H9 (cell line): ENCODE measurements at regions not wholly inside any gene's neighbourhood (a gene's known extent, or its start where the extent isn't known, plus 50 kb on each side); places are given as distances from the start of the nearest gene placed in this dataset.

ENCODE experiments used
- DNase-seq: peaks from one replicate; pipeline ENCODE4 v3.0.0-alpha.2; 2017
- H2AFZ ChIP-seq: one replicate; pipeline ENCODE4 v1.6.1; 2013; ENCODE audit warnings: mild to moderate bottlenecking, low read length, control low read depth, moderate library complexity
- H2AK5ac ChIP-seq: 2 replicates; pipeline ENCODE4 v1.6.1; 2013; ENCODE audit warnings: low read length, control low read depth, mixed read lengths; ENCODE audit not compliant: insufficient read length
- H2BK120ac ChIP-seq: one replicate; pipeline ENCODE4 v1.6.1; 2013; ENCODE audit warnings: low read depth, mild to moderate bottlenecking, low read length, control low read depth, inconsistent platforms; ENCODE audit not compliant: poor library complexity, severe bottlenecking
- H2BK12ac ChIP-seq: 2 replicates; pipeline ENCODE4 v1.6.1; 2013; ENCODE audit warnings: low read length, control low read depth, mixed read lengths, low read depth; ENCODE audit not compliant: insufficient read length
- H2BK15ac ChIP-seq: 2 replicates; pipeline ENCODE4 v1.6.1; 2013; ENCODE audit warnings: low read depth, low read length, control low read depth
- H2BK20ac ChIP-seq: one replicate; pipeline ENCODE4 v1.6.1; 2013; ENCODE audit warnings: low read depth, mild to moderate bottlenecking, low read length, control low read depth, inconsistent platforms; ENCODE audit not compliant: poor library complexity, severe bottlenecking
- H2BK5ac ChIP-seq: 2 replicates; pipeline ENCODE4 v1.6.1; 2013; ENCODE audit warnings: low read length, control low read depth, mixed read lengths; ENCODE audit not compliant: insufficient read length
- H3K14ac ChIP-seq: 2 replicates; pipeline ENCODE4 v1.6.1; 2013; ENCODE audit warnings: low read length, control low read depth; ENCODE audit not compliant: insufficient read depth
- H3K18ac ChIP-seq: 2 replicates; pipeline ENCODE4 v1.6.1; 2013; ENCODE audit warnings: low read depth, mild to moderate bottlenecking, mixed read lengths, low read length, control low read depth; ENCODE audit not compliant: insufficient read length
- H3K23ac ChIP-seq: 2 replicates; pipeline ENCODE4 v1.6.1; 2013; ENCODE audit warnings: low read length, control low read depth, mixed read lengths, low read depth; ENCODE audit not compliant: insufficient read length
- H3K23me2 ChIP-seq: 2 replicates; pipeline ENCODE4 v1.6.1; 2013; ENCODE audit warnings: low read depth, mild to moderate bottlenecking, mixed read lengths, low read length, control low read depth; ENCODE audit not compliant: insufficient read length, poor library complexity, severe bottlenecking
- H3K27ac ChIP-seq: 2 replicates; pipeline ENCODE4 v1.5.1; 2013; ENCODE audit warnings: low read length, control low read depth, mixed read lengths, low read depth; ENCODE audit not compliant: insufficient read length
- H3K27me3 ChIP-seq: 2 replicates; pipeline ENCODE4 v1.6.1; 2013; ENCODE audit warnings: low read length, control low read depth, inconsistent platforms; ENCODE audit not compliant: insufficient read depth
- H3K4ac ChIP-seq: 2 replicates; pipeline ENCODE4 v1.6.1; 2013; ENCODE audit warnings: low read depth, mild to moderate bottlenecking, control low read depth, inconsistent platforms, low read length, moderate library complexity
- H3K4me1 ChIP-seq: 2 replicates; pipeline ENCODE4 v1.6.1; 2013; ENCODE audit warnings: low read length, control low read depth, inconsistent platforms; ENCODE audit not compliant: insufficient read depth
- H3K4me2 ChIP-seq: 2 replicates; pipeline ENCODE4 v1.6.1; 2013; ENCODE audit warnings: low read length, control low read depth, mixed read lengths; ENCODE audit not compliant: insufficient read length, insufficient read depth
- H3K56ac ChIP-seq: 2 replicates; pipeline ENCODE4 v1.6.1; 2013; ENCODE audit warnings: low read depth, mild to moderate bottlenecking, mixed read lengths, low read length, control low read depth; ENCODE audit not compliant: insufficient read length
- H3K79me1 ChIP-seq: 2 replicates; pipeline ENCODE4 v1.6.1; 2013; ENCODE audit warnings: low read depth, mild to moderate bottlenecking, moderate library complexity, low read length, control low read depth, inconsistent platforms; ENCODE audit not compliant: insufficient read depth, poor library complexity, severe bottlenecking
- H3K79me2 ChIP-seq: 2 replicates; pipeline ENCODE4 v1.6.1; 2013; ENCODE audit warnings: low read length, control low read depth, inconsistent platforms; ENCODE audit not compliant: insufficient read depth
- H3K9ac ChIP-seq: 2 replicates; pipeline ENCODE4 v1.6.1; 2013; ENCODE audit warnings: low read length, control low read depth, mixed read lengths; ENCODE audit not compliant: insufficient read length; ENCODE audit errors: extremely low read depth
- H3K9me3 ChIP-seq: one replicate; pipeline ENCODE4 v1.6.1; 2013; ENCODE audit warnings: low read depth, low read length, inconsistent platforms; ENCODE audit not compliant: control insufficient read depth
- H3T11ph ChIP-seq: one replicate; pipeline ENCODE4 v1.6.1; 2013; ENCODE audit warnings: mild to moderate bottlenecking, low read length, control low read depth, inconsistent platforms
- H4K20me1 ChIP-seq: one replicate; pipeline ENCODE4 v1.6.1; 2013; ENCODE audit not compliant: control insufficient read depth, insufficient read length, insufficient read depth
- H4K5ac ChIP-seq: 2 replicates; pipeline ENCODE4 v1.6.1; 2013; ENCODE audit warnings: low read depth, mild to moderate bottlenecking, mixed read lengths, low read length, control low read depth; ENCODE audit not compliant: insufficient read length
- H4K8ac ChIP-seq: replicated peaks from 2 replicates; pipeline ENCODE4 v1.6.1; 2013; ENCODE audit warnings: low read length, control low read depth, mixed read lengths, low read depth; ENCODE audit not compliant: insufficient read length
- H4K91ac ChIP-seq: 2 replicates; pipeline ENCODE4 v1.6.1; 2013; ENCODE audit warnings: low read depth, mild to moderate bottlenecking, moderate library complexity, mixed read lengths, low read length, control low read depth; ENCODE audit not compliant: insufficient read length
- H3K27ac Mint-ChIP-seq, 3 experiments: 2 replicates in 2 of 3; 3 replicates in 1 of 3; pipeline ENCODE4 v1.8.0; 2020 to 2021; ENCODE audit warnings: mixed read lengths in 3 of 3, mild to moderate bottlenecking in 1 of 3, moderate library complexity in 1 of 3
- H3K27me3 Mint-ChIP-seq: 2 replicates; pipeline ENCODE4 v1.8.0; 2021; ENCODE audit warnings: low read depth, mild to moderate bottlenecking, moderate library complexity, mixed read lengths
- H3K36me3 Mint-ChIP-seq, 3 experiments: 2 replicates in 2 of 3; 3 replicates in 1 of 3; pipeline ENCODE4 v1.8.0; 2020 to 2021; ENCODE audit warnings: low read depth in 3 of 3, mixed read lengths in 3 of 3; ENCODE audit not compliant: insufficient read depth in 1 of 3
- H3K4me1 Mint-ChIP-seq, 2 experiments: 2 replicates each; pipeline ENCODE4 v1.8.0; 2020; ENCODE audit warnings: mixed read lengths in 2 of 2
- H3K4me3 Mint-ChIP-seq, 2 experiments: 2 replicates in 1 of 2; 3 replicates in 1 of 2; pipeline ENCODE4 v1.8.0; 2020 to 2021; ENCODE audit warnings: mild to moderate bottlenecking in 2 of 2, mixed read lengths in 2 of 2, moderate library complexity in 1 of 2
- H3K9me3 Mint-ChIP-seq, 2 experiments: 2 replicates in 1 of 2; 3 replicates in 1 of 2; pipeline ENCODE4 v1.8.0; 2020; ENCODE audit warnings: mild to moderate bottlenecking in 2 of 2, mixed read lengths in 2 of 2, moderate library complexity in 1 of 2
- CTCF ChIP-seq: fragments of 200-600 bp; sonication (generic); conservative IDR thresholded peaks from 3 replicates; pipeline ENCODE4 v1.8.0; 2021; ENCODE audit warnings: antibody characterized with exemption, mild to moderate bottlenecking
- WGBS: extraction: QIAGEN DNeasy Blood & Tissue Kit; methylation state at CpG from one replicate; pipeline ENCODE4 v1.1.7; 2013; ENCODE audit warnings: missing lambda C conversion rate, low lambda C conversion rate, mixed read lengths; ENCODE audit not compliant: insufficient read length; ENCODE audit errors: extremely low coverage; 5-methylcytosine and 5-hydroxymethylcytosine counted together

- Histone ChIP-seq H3K79me2 (no peaks in the 10 kb centered on the region), H3T11ph (no peak overlapping the region), H3K9ac (no peak overlapping the region), H4K5ac (no peak overlapping the region), H3K23ac (no peak overlapping the region), H2AK5ac (no peak overlapping the region), H2AFZ (no peak overlapping the region), H4K91ac (no peak overlapping the region), H4K20me1 (no peaks in the 10 kb centered on the region), H3K18ac (no peak overlapping the region), H3K27ac (no peak overlapping the region), H2BK12ac (no peak overlapping the region), H2BK15ac (no peak overlapping the region), H3K9me3 (no peaks in the 10 kb centered on the region), H4K8ac (no peak overlapping the region), H3K56ac (no peak overlapping the region), H3K4ac (no peak overlapping the region), H3K4me2 (no peak overlapping the region), H3K23me2 (no peaks in the 10 kb centered on the region), H2BK120ac (no peak overlapping the region), H2BK20ac (no peak overlapping the region), H3K14ac (no peak overlapping the region), H3K27me3 (no peaks in the 10 kb centered on the region), H3K79me1 (no peaks in the 10 kb centered on the region), H3K4me1 (no peaks in the 10 kb centered on the region), H2BK5ac (no peak overlapping the region)
- no peak overlapping the region for H3K4me3 Mint-ChIP-seq
- H3K4me1 Mint-ChIP-seq = peaks cover 3% of the 10 kb centered on the region in 2 experiments; a peak in 3 of 4 replicates
- no CpG with 5 or more reads among the region's 1 CpG for WGBS
- TF ChIP-seq CTCF = no peak
- H3K27ac Mint-ChIP-seq = no peak overlapping the region
- peaks cover 2% of the 10 kb centered on the region; the same call in 1 of the 2 replicates for H3K27me3 Mint-ChIP-seq
- no peaks in the 10 kb centered on the region; a peak in 2 of 7 replicates for H3K36me3 Mint-ChIP-seq
- no peak for DNase-seq
- H3K9me3 Mint-ChIP-seq = peaks cover 7 to 14% of the 10 kb centered on the region in 2 experiments
Measured at GRCh38 chr6:82795940-82796339, 269.7 kb downstream of the UBE3D start.
